OCI-LY7 (cell line): ENCODE measurements at regions not wholly inside any gene's neighbourhood (a gene's known extent, or its start where the extent isn't known, plus 50 kb on each side); places are given as distances from the start of the nearest gene placed in this dataset.

ENCODE experiments used
- BruUV-seq: library from RNA; stranded (reverse); fragments of 400-500 nt; replicated peaks from 2 replicates; lab custom pipeline; 2021; lab: Mats Ljungman, UMichigan
- CTCF ChIA-PET: fragments of 300-600 bp; sonication (Branson Sonifier 250); formaldehyde crosslinking; loops from one replicate; lab custom pipeline; 2022; ENCODE audit warnings: antibody characterized with exemption; ENCODE audit not compliant: unreplicated experiment; lab: Charles Lee
- POLR2A ChIA-PET: fragments of 300-600 bp; sonication (Branson Sonifier 250); formaldehyde crosslinking; loops from one replicate; lab custom pipeline; 2022; ENCODE audit warnings: antibody characterized with exemption; lab: Charles Lee
- DNase-seq: peaks from one replicate; pipeline ENCODE4 v3.0.0-alpha.2; 2015; ENCODE audit warnings: low spot score
- H2AFZ ChIP-seq: fragments of 200-600 bp; sonication (generic), shearing (Covaris generic); 2 replicates; pipeline ENCODE4 v1.6.1; 2014; ENCODE audit warnings: mild to moderate bottlenecking, antibody characterized with exemption, low read length, moderate library complexity
- H3K27ac ChIP-seq: fragments of 200-600 bp; sonication (generic); 2 replicates; pipeline ENCODE4 v1.5.1; 2014; ENCODE audit warnings: mixed run types, low read depth, mild to moderate bottlenecking, moderate library complexity, low read length, inconsistent platforms; ENCODE audit not compliant: poor library complexity, severe bottlenecking
- H3K36me3 ChIP-seq: fragments of 200-600 bp; sonication (generic); 2 replicates; pipeline ENCODE4 v1.6.1; 2014; ENCODE audit warnings: mild to moderate bottlenecking, antibody characterized with exemption, low read length, moderate library complexity, mixed read lengths; ENCODE audit not compliant: insufficient read depth
- H3K4me1 ChIP-seq: fragments of 200-600 bp; sonication (generic); 2 replicates; pipeline ENCODE4 v1.5.1; 2014; ENCODE audit warnings: mild to moderate bottlenecking, low read length; ENCODE audit not compliant: insufficient read depth, poor library complexity, severe bottlenecking
- H3K4me2 ChIP-seq: fragments of 200-600 bp; sonication (generic); 2 replicates; pipeline ENCODE4 v1.6.1; 2014; ENCODE audit warnings: mild to moderate bottlenecking, low read length
- H3K4me3 ChIP-seq: fragments of 200-600 bp; sonication (generic); 2 replicates; pipeline ENCODE4 v1.5.1; 2014; ENCODE audit warnings: mild to moderate bottlenecking, low read depth, low read length; ENCODE audit not compliant: poor library complexity, severe bottlenecking
- H3K79me2 ChIP-seq: fragments of 200-600 bp; sonication (generic); 2 replicates; pipeline ENCODE4 v1.6.1; 2016; ENCODE audit warnings: low read depth, mild to moderate bottlenecking, low read length, moderate library complexity, mixed read lengths; ENCODE audit not compliant: insufficient read depth
- H3K9me2 ChIP-seq: fragments of 200-600 bp; sonication (generic); 2 replicates; pipeline ENCODE4 v1.6.1; 2016; ENCODE audit warnings: mild to moderate bottlenecking, low read length, mixed read lengths; ENCODE audit not compliant: insufficient read depth
- H3K9me3 ChIP-seq: fragments of 200-600 bp; sonication (generic); 2 replicates; pipeline ENCODE4 v1.6.1; 2014; ENCODE audit warnings: mild to moderate bottlenecking, mixed run types, low read length, mixed read lengths
- H4K20me1 ChIP-seq: fragments of 200-600 bp; sonication (generic); 2 replicates; pipeline ENCODE4 v1.6.1; 2014; ENCODE audit warnings: mild to moderate bottlenecking, antibody characterized with exemption, low read length, moderate library complexity, mixed read lengths; ENCODE audit not compliant: insufficient read depth
- CTCF ChIP-seq: fragments of 200-600 bp; sonication (generic); conservative IDR thresholded peaks from 2 replicates; pipeline ENCODE4 v1.5.1; 2014; ENCODE audit warnings: mild to moderate bottlenecking, antibody characterized with exemption, low read length, moderate library complexity, mixed read lengths
- EZH2phosphoT487 ChIP-seq: fragments of 200-600 bp; sonication (generic); IDR thresholded peaks from 2 replicates; pipeline ENCODE4 v1.6.1; 2018; ENCODE audit warnings: low read depth, borderline replicate concordance, mild to moderate bottlenecking, mixed run types, antibody characterized with exemption, low read length, moderate library complexity, mixed read lengths
- intact Hi-C: fragments of 100-400 bp; cut with micrococcal nuclease; formaldehyde crosslinking; loops from one replicate; pipeline ENCODE4 v1.10.0; 2022; ENCODE audit not compliant: unreplicated experiment

GRCh38 chr6:2556761-2557160 is 194.0 kb downstream of the MYLK4 start:
- no peak for TF ChIP-seq EZH2phosphoT487
- TF ChIP-seq CTCF = no peak
- no peaks in the 10 kb centered on the region for H4K20me1 ChIP-seq
- BruUV-seq = no TSS peak
- no peak overlapping the region for H3K27ac ChIP-seq
- no peaks in the 10 kb centered on the region for H3K9me3 ChIP-seq
- POLR2A ChIA-PET = no interaction called here
- no peaks in the 10 kb centered on the region for H3K9me2 ChIP-seq
- H3K4me3 ChIP-seq = no peak overlapping the region
- DNase-seq = no peak
- no peak overlapping the region for H3K4me2 ChIP-seq
- intact Hi-C loops = no loop called here
- H3K79me2 ChIP-seq = no peaks in the 10 kb centered on the region
- CTCF ChIA-PET = no interaction called here
- H3K36me3 ChIP-seq = no peaks in the 10 kb centered on the region
- no peak overlapping the region for H2AFZ ChIP-seq
- H3K4me1 ChIP-seq = no peaks in the 10 kb centered on the region

- no peak overlapping the region for H3K27ac ChIP-seq
- no peak overlapping the region for H3K4me2 ChIP-seq
- H3K9me3 ChIP-seq = no peaks in the 10 kb centered on the region
- TF ChIP-seq EZH2phosphoT487 (no peak), CTCF (no peak)
- intact Hi-C loops = no loop called here
- no peak overlapping the region for H3K4me3 ChIP-seq
- H3K36me3 ChIP-seq = no peaks in the 10 kb centered on the region
- CTCF ChIA-PET = no interaction called here
- no peaks in the 10 kb centered on the region for H3K9me2 ChIP-seq
- DNase-seq = no peak
- no peaks in the 10 kb centered on the region for H3K79me2 ChIP-seq
- no TSS peak for BruUV-seq
- H3K4me1 ChIP-seq = no peaks in the 10 kb centered on the region
- POLR2A ChIA-PET = interaction anchor here (0.6 to 0.7 kb wide), 4 partner anchors 9 to 177 kb away, joined by 3 to 9 read pairs (median 6); no protein-coding TSS in a partner anchor
- H4K20me1 ChIP-seq = no peaks in the 10 kb centered on the region
- H2AFZ ChIP-seq = no peak overlapping the region
Observed at GRCh38 chr6:2554651-2555260, 196.0 kb downstream of the MYLK4 start.

- CTCF ChIA-PET = no interaction called here
- H3K4me2 ChIP-seq = no peak overlapping the region
Observed at GRCh38 chr6:2552526-2553154, 198.1 kb downstream of the MYLK4 start.

More at GRCh38 chr6:2552526-2553154, 198.1 kb downstream of the MYLK4 start:
- no peak for DNase-seq
- H3K79me2 ChIP-seq = no peaks in the 10 kb centered on the region
- H3K36me3 ChIP-seq = no peaks in the 10 kb centered on the region
- no TSS peak for BruUV-seq
- H3K9me3 ChIP-seq = no peaks in the 10 kb centered on the region
- H2AFZ ChIP-seq = no peak overlapping the region
- H4K20me1 ChIP-seq = no peaks in the 10 kb centered on the region
- no peak for TF ChIP-seq EZH2phosphoT487
- TF ChIP-seq CTCF = no peak
- no peaks in the 10 kb centered on the region for H3K9me2 ChIP-seq
- H3K4me3 ChIP-seq = no peak overlapping the region
- H3K4me1 ChIP-seq = no peaks in the 10 kb centered on the region
- no peak overlapping the region for H3K27ac ChIP-seq
- POLR2A ChIA-PET = no interaction called here
- intact Hi-C loops = no loop called here
